Heart left ventricle (tissue), 16 donors: ENCODE measurements at regions not wholly inside any gene's neighbourhood (a gene's known extent, or its start where the extent isn't known, plus 50 kb on each side); places are given as distances from the start of the nearest gene placed in this dataset.

Experiments
- ATAC-seq, 4 donors: fragments of 200-7000 bp; cut with Tn5 transposase; one replicate each; pipeline ENCODE4 v1.9.1; 2020 to 2022; ENCODE audit warnings: moderate library complexity in 4 of 4, mild to moderate bottlenecking in 3 of 4, moderate number of reproducible peaks in 1 of 4
- DNase-seq, 5 donors: peaks; one replicate each; pipeline ENCODE4 v3.0.0-alpha.2; 2020
- H3K27ac ChIP-seq, 12 donors: fragments of 200-600 bp; sonication (generic) in 4 of 12; one replicate each; pipeline versions ENCODE4 v1.5.0 to v1.8.0; 2016 to 2022; ENCODE audit warnings: mild to moderate bottlenecking in 2 of 12
- H3K27me3 ChIP-seq, 9 donors: fragments of 200-600 bp; sonication (generic) in 2 of 9; one replicate each; pipeline versions ENCODE4 v1.5.1 to v1.8.0; 2016 to 2022; ENCODE audit warnings: mild to moderate bottlenecking in 3 of 9
- H3K36me3 ChIP-seq, 9 donors: fragments of 200-600 bp; sonication (generic) in 2 of 9; one replicate each; pipeline versions ENCODE4 v1.5.0 to v1.8.0; 2018 to 2022; ENCODE audit warnings: mild to moderate bottlenecking in 2 of 9
- H3K4me1 ChIP-seq, 12 donors: fragments of 200-600 bp; sonication (generic) in 4 of 12; one replicate each; pipeline versions ENCODE4 v1.5.0 to v1.8.0; 2016 to 2022; ENCODE audit warnings: mild to moderate bottlenecking in 3 of 12
- H3K4me3 ChIP-seq, 12 donors: fragments of 200-600 bp; sonication (generic) in 4 of 12; one replicate each; pipeline versions ENCODE4 v1.5.0 to v1.8.0; 2017 to 2022; ENCODE audit warnings: mild to moderate bottlenecking in 9 of 12, moderate library complexity in 4 of 12
- H3K9me3 ChIP-seq, 12 donors: fragments of 200-600 bp; sonication (generic) in 4 of 12; one replicate each; pipeline versions ENCODE4 v1.5.0 to v1.8.0; 2016 to 2022; ENCODE audit warnings: mild to moderate bottlenecking in 1 of 12
- POLR2A ChIP-seq, 2 donors: fragments of 450-650 bp; IDR thresholded peaks; one replicate each; pipeline ENCODE4 v1.6.1; 2017; ENCODE audit warnings: antibody characterized with exemption in 2 of 2, mild to moderate bottlenecking in 2 of 2, moderate library complexity in 2 of 2
- WGBS, 4 donors: extraction: QIAGEN DNeasy Blood & Tissue Kit in 2 of 4; methylation state at CpG; one replicate each; pipeline versions ENCODE4 v1.1.5 to v1.1.7; 2013 to 2018; 5-methylcytosine and 5-hydroxymethylcytosine counted together
- intact Hi-C, 10 donors: fragments of 100-400 bp; cut with DNase I; formaldehyde crosslinking; loops; one replicate each; pipeline versions ENCODE4 v1.11.1 to v1.14.2; 2022
- TF ChIP-seq, protein P1 (sequence below), 12 donors: fragments of 200-600 bp; sonication (generic) in 4 of 12; IDR thresholded peaks; one replicate each; pipeline versions ENCODE4 v1.5.0 to v1.8.0; 2018 to 2022; ENCODE audit warnings: antibody characterized with exemption in 12 of 12, mild to moderate bottlenecking in 5 of 12
- donor health status: ischemic (EF 13 %, LVEDD 7.1; RV severe dilation, severe dysfunction).
- donor health status: healthy with polysubstance abuse.
- donor health status: DM: no; HTN: yes; CAD: no.
- donor health status: DM: no; HTN: no; CAD: no.
- donor health status: ischemic (EF 25% LVEDD 6.9; RV normal size, moderate dysfunction).
- donor health status: ischemic (EF 25% LVEDD 5.7; RV mildly dilated, moderate dysfunction).
- donor health status: healthy.
- donor health status: DM: yes; HTN: yes; CAD: no.
- donor health status: ischemic (EF 35%, LVEDD 5.7; RV mildly dilated, moderate dysfunction).
- donor health status: nonischemic (EF 11% LVEDD 7.7; RV severe dilation, severe dysfunction).
- donor health status: DM: yes; HTN: yes; CAD: no.
- donor health status: PGD.
- donor health status: ischemic (EF 29% LVEDD 5.4; RV normal size, mild dysfunction).
- donor health status: nonischemic (EF 23%, LVEDD 6.1; RV moderate dilation, normal function).

- Histone ChIP-seq H3K4me3 (no peak overlapping the region), H3K36me3 (no peaks in the 10 kb centered on the region), H3K4me1 (no peaks in the 10 kb centered on the region), H3K27ac (no peak overlapping the region), H3K9me3 (no peaks in the 10 kb centered on the region), H3K27me3 (no peaks in the 10 kb centered on the region)
- DNase-seq (no peak), ATAC-seq (no peak)
- intact Hi-C loops, result no loop called here
- 84 to 93% (median 87%) methylated on average over 3 of the region's 3 CpGs for WGBS, 4 donors
- TF ChIP-seq, protein P1, sequence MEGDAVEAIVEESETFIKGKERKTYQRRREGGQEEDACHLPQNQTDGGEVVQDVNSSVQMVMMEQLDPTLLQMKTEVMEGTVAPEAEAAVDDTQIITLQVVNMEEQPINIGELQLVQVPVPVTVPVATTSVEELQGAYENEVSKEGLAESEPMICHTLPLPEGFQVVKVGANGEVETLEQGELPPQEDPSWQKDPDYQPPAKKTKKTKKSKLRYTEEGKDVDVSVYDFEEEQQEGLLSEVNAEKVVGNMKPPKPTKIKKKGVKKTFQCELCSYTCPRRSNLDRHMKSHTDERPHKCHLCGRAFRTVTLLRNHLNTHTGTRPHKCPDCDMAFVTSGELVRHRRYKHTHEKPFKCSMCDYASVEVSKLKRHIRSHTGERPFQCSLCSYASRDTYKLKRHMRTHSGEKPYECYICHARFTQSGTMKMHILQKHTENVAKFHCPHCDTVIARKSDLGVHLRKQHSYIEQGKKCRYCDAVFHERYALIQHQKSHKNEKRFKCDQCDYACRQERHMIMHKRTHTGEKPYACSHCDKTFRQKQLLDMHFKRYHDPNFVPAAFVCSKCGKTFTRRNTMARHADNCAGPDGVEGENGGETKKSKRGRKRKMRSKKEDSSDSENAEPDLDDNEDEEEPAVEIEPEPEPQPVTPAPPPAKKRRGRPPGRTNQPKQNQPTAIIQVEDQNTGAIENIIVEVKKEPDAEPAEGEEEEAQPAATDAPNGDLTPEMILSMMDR (IDR thresholded peaks at IDR 0.05), result no peak
Observed at GRCh38 chr6:148037496-148037895, 305.1 kb upstream of the SASH1 start.

GRCh38 chr6:148041546-148041945, 301.1 kb upstream of the SASH1 start:
- H3K4me1 ChIP-seq, result no peaks in the 10 kb centered on the region
- peaks cover 0 to 4% (median 0%) of the 10 kb centered on the region in 12 donors for H3K9me3 ChIP-seq
- TF ChIP-seq, protein P1 (IDR thresholded peaks at IDR 0.05), result no peak
- TF ChIP-seq POLR2A (IDR thresholded peaks at IDR 0.05), result no peak
- no peaks in the 10 kb centered on the region for H3K36me3 ChIP-seq
- no peaks in the 10 kb centered on the region for H3K27me3 ChIP-seq
- 63 to 90% (median 76%) methylated on average over 4 of the region's 4 CpGs for WGBS, 4 donors
- intact Hi-C loops, result no loop called here
- no peak for DNase-seq
- ATAC-seq, result no peak
- H3K27ac ChIP-seq, result no peak overlapping the region
- no peak overlapping the region for H3K4me3 ChIP-seq

- Histone ChIP-seq H3K27me3 (no peaks in the 10 kb centered on the region), H3K27ac (no peak overlapping the region), H3K9me3 (peaks cover 0 to 12% (median 0%) of the 10 kb centered on the region in 12 donors), H3K4me1 (no peaks in the 10 kb centered on the region), H3K36me3 (no peaks in the 10 kb centered on the region), H3K4me3 (no peak overlapping the region)
- intact Hi-C loops, result no loop called here
- no peak for DNase-seq
- no peak for ATAC-seq
- TF ChIP-seq, protein P1 (IDR thresholded peaks at IDR 0.05), result no peak
- TF ChIP-seq POLR2A (IDR thresholded peaks at IDR 0.05), result no peak
- 34 to 45% (median 37%) methylated on average over 1 of the region's 1 CpG for WGBS, 4 donors
Observed at GRCh38 chr6:148042536-148042935, 300.1 kb upstream of the SASH1 start.

DNA sequence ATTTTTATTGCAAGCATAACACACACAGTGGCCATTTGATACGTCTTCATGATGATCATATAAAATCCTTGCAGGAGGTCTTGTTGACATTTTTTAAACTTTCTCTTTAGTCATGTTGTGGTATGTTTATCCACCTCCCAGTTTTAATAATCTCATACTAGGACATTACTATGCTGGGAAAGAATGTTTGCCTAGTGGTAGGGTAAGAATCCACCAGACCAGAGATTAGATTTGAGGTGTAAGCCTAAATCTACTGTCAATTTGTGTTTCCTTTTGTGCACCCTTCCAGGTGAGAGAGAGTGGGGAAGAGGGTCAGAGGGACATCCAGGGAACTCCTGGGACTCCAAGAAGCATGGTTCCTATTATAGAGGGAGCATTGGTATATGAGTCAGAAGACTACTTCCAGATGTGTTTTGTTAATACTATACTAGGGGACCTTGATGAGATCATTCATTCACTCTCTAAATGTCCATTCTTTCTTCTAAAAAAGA, 298.3 kb upstream of the SASH1 start:
- Histone ChIP-seq H3K4me1 (no peaks in the 10 kb centered on the region), H3K9me3 (peaks cover 0 to 16% (median 0%) of the 10 kb centered on the region in 12 donors), H3K27ac (no peak overlapping the region), H3K27me3 (no peaks in the 10 kb centered on the region), H3K36me3 (no peaks in the 10 kb centered on the region), H3K4me3 (no peak overlapping the region)
- ATAC-seq (no peak), DNase-seq (no peak)
- intact Hi-C loops, result no loop called here
- WGBS, 4 donors, result 86 to 91% (median 90%) methylated on average over 1 of the region's 1 CpG
- TF ChIP-seq, protein P1 (IDR thresholded peaks at IDR 0.05), result no peak
- no peak for TF ChIP-seq POLR2A (IDR thresholded peaks at IDR 0.05)
